ENCODE measurements at regions not wholly inside any gene's neighbourhood (a gene's known extent, or its start where the extent isn't known, plus 50 kb on each side); places are given as distances from the start of the nearest gene placed in this dataset.

GRCh38 chr7:48813472-48813871 is 110.9 kb upstream of the CDC14C start:
- TF ChIP-seq CTCF (IDR thresholded peaks at IDR 0.05; ENCODE audit: poor library complexity) (no peak), EZH2phosphoT487 (IDR thresholded peaks at IDR 0.05; ENCODE audit: low read depth, severe bottlenecking, unreplicated experiment) (no peak)
